NCI-H774 (cell line): ENCODE measurements at regions not wholly inside any gene's neighbourhood (a gene's known extent, or its start where the extent isn't known, plus 50 kb on each side); places are given as distances from the start of the nearest gene placed in this dataset.
"Not testable (repeated sequence)": the region's sequence is repeated elsewhere in the genome, so short reads cannot be mapped to it uniquely, and the experiment has no call there.

Source experiments
- DNase-seq: peaks from one replicate; lab custom pipeline; 2025; lab: John Stamatoyannopoulos, UW

DNA sequence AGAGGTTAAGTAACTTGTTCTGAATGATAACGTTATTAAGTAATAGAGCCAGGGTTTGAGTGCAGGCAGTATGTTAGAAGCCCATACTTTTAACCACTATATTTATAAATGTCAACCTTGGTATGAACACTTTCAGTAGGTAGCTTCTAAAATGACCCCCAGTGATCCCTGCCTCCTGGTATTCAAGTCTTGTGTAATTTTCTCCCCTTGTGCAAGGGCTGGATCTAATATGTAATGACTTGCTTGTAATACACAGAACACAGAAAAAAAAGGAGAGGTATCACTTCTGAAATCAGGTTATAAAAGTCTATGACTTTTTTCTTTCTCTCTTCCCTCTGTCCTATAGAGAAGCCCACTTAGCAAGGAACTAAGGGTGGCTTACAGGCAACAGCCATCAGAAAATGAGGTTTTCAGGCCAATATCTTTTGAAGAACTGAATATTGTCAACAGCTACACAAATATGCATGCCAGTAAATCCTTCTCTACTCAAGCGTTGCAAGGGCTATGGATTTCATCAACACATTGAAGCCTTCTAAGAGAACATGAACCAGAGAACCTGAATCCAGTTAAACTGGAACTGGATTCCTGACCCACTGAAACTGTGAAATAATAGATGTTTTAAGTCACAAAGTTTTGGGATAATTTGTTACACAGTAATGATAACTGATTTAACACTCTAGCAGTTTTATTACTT lies 712.3 kb downstream of the METTL15 start:
- DNase-seq = no peak

DNA sequence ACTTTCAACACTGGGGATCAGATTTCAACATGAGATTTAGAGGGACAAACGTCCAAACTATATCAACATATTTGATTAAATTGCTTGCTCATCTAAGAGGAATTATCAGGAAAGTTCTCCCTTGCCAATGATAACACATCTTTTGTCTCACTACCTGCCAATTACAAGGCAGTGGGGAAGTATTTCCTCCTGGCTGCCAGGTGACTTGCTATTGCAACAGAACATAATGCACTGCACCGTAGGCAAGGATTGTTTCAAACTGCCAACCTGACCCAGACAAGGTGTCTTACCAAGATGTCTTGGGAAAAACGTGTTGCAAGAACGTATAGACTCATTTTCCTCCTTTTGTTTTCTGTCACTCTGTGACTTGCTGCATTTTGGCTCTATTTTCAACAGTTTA lies 711.6 kb downstream of the METTL15 start:
- DNase-seq = no peak

DNA sequence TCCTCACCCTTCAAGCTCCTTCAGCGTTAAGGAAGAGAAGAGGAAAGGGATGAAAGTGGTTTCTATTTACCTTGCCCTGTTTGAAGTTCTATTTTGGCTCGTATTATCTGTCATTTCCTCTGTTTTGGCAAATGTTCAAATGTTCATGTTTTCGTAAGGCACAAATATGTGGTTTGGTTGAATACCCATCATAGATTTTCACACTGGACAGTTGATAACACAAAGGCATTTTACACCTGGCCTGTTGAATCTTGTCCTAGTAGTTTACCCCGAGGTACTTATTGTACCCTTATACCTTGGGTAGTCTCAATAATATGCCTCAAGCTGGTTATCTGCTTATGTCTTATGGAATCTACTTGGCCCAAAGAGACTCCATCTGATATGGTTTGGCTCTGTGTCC lies 706.9 kb downstream of the METTL15 start:
- no peak for DNase-seq

DNA sequence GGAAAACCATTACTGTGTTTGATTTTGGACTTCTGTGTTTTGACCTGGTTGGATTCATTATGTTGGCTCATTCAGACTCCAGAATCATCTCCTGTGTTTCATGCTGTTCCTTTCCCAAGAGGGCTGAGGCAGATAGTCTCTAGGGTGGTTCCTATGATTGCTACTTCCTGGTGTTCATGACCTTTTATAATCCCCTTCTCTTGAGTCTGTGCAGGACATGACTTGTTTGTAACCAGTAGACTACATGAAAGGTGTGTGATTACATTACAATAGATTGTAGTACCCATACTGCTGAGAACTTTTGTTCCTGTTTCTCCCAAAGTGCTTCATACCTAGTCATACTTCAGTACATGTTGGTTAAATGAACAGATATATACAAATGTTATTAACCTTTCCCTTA lies 700.6 kb downstream of the METTL15 start:
- no peak for DNase-seq

DNA sequence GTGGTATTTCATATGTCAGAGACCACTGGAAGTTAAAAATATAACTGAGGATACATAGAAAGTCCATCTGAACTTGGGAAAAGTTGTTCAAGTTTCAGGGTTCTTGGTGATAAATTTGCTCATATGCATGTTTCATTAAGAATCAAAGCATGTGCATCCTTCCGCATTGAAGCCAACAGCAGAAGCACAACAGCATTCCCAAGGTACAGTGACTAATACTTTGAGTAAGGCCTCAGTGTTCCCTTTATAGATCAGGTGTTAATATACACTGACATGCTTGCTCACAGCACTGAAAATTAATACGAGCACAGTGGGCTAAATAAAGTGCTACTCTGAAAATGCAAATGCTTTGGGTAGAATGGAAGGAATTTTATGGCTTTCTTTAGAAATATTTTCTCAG lies 691.1 kb downstream of the METTL15 start:
- DNase-seq = no peak

DNA sequence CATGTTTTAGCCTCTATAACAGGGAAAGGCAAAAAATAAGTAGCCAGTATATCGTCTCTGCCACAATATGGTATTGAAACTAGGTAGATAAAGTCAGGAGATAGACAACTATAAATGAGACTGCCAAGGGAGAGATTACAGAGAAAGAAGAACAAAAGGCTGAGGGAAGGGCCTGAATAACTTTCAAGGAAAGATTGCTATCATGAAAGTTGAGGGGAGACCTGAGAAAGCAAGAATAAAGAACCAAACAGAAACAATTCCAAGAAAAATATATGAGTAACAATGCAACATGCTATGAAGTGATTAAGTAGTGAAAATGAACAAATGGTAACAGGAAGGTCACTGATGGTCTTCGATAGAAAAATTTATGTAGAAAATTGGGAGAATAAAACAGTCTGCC lies 690.1 kb downstream of the METTL15 start:
- no peak for DNase-seq

DNA sequence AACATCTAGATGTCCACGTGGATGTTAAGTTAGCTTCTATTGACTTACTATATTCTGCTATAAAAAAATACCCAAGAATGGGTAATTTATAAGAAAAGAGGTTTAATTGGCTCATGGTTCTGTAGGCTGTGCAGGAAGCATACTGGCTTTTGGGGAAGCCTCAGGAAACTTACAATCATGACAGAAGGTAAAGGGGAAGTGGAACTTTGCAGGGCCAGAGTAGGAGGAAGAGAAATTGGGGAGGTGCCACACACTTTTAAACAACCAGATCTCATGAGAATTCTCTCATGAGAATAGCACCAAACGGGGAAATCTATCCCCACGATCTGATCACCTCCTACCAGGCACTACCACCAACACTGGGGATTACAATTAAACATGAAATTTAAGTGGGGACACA lies 689.3 kb downstream of the METTL15 start:
- no peak for DNase-seq

DNA sequence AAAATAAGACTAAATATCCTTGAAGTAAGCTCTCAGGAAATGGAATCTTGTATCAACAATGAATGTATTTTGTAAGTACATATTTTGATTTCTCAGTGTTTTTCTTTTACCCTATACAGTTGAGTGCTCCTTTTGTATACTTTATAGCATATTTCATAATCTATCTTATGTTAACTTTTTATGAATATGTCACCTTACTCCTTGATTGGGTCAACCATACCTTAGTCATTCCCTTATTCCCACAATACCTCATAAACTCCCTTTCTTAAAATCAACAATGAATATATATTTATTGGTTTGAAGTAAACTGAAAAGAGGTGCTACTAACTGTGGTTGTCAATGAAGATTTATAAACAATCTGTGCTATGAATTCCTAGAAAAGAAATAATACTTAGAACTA lies 686.2 kb downstream of the METTL15 start:
- DNase-seq = no peak

DNA sequence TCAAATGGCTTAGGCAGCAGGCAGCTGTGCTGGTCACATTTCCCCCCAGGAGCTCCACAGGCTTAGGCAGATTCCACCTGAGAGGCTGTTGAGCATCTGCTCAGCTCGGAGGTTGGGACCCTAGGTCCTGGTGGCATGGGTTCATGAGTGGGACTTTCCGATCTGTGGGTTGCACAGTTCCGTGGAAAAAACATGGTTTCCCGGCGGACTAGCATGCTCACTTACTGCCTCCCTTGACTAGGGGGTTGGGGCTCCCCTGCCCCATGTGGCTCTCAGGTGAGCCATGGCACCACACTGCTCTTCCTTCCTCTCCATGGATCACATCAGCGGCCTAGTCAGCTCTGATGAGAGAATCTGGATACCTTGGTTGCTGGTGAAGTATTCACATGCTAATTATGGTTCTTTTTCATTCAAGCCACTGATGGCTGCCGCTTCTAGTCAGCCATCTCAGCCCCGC lies 685.1 kb downstream of the METTL15 start:
- no peak for DNase-seq

DNA sequence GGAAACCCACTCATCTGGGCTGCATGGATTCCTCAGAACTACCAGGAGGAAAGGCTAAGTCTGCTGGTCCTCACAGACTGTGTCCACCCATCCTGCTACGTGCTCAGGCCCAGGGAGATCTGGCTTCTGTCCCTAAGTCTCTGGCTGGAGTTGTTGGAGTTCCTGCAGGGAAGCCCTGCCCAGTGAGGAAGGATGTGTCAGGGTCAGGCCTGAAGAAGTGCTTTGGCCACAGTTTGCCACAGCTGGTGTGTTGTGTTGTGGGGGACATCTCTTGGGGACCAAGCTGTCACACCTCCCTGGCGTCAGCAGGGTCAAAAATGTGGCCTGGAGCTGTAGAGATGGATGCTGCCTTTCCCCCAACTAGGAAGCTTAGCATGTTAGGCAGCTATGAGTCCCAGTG lies 684.7 kb downstream of the METTL15 start:
- no peak for DNase-seq

DNA sequence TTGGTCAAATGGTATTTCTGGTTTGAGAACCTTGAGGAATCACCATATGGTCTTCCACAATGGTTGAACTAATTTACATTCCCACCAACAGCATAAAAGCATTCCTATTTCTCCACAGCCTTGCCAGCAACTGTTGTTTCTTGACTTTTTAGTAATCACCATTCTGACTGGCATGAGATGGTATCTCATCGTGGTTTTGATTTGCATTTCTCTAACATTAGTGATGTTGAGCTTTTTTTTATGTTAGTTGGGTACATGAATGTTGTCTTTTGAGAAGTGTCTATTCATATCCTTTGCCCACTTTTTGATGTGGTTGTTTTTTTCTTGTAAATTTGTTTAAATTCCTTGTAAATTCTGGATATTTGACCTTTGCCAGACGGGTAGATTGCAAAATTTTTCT lies 679.7 kb downstream of the METTL15 start:
- not testable (repeated sequence) for DNase-seq

DNA sequence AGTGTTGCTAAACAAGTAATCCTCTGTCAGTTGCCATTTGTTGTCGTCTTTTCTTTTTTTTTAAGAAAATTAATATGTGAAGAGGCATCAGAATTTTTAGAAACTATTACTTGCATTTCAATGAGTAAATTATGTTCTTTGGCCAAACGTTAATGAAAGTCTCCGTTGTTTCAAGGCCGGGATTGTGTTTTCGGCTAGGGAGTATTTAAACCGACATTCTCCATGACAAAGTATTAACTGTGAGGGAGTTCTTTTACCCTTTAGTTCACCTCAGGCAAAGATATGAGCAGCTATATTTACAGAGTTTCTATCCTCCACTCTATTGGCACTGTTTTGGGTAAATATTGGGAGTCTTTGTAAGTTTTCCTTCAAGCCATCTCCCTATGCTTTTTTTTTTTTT lies 668.9 kb downstream of the METTL15 start:
- DNase-seq = no peak

DNA sequence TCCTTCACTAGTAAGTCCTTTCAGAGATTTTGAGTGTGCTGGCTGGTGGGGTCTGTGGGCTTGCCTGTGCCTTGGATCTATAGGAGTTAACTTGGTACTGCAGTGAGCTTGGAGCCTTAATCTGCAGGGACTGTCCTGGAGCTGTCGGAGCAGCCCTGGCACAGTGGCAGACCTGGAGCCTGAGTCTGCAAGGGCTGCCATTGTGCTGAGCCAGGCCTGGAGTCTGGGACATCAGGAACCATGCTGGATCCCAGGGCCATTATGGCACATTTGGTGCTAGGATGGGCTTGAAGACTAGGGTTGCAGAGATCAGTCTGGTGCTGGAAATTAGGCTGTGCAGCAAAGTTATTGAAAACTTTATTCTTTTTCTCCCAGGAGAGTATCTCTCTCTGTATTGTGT lies 665.4 kb downstream of the METTL15 start:
- no peak for DNase-seq

DNA sequence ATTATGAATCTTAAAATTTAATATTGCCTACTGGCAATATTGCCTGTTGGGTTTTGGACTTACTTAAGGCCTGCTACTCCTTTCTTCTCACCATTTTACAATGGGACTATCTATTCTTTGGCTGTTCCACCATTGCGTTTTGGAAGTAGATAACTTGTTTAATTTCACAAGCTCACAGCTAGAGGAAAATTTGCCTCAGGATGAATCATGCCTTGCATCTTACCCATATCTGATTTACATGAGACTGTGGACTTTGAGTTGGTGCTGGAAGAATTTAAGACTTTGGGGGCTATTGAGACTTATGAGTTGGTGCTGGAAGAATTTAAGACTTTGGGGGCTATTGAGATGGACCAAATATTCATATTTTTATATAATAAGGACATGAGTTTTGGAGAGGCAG lies 662.6 kb downstream of the METTL15 start:
- no peak for DNase-seq

DNA sequence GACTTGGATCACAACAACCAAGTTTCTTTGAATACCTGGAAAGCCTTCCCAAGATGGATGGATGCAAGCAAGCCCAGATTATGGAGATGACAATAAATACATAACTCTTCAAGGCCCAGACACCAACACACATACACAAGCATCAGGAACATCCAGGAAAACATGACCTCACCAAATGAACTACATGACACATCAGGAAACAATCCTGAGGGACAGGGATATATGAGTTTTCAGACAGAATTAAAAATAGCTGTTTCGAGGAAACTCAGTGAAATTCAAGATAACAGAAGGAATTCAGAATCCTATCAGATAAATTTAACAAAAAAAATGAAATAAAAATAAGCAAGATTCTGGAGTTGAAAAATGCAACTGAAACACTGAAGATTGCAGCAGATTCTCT lies 659.4 kb downstream of the METTL15 start:
- no peak for DNase-seq

DNA sequence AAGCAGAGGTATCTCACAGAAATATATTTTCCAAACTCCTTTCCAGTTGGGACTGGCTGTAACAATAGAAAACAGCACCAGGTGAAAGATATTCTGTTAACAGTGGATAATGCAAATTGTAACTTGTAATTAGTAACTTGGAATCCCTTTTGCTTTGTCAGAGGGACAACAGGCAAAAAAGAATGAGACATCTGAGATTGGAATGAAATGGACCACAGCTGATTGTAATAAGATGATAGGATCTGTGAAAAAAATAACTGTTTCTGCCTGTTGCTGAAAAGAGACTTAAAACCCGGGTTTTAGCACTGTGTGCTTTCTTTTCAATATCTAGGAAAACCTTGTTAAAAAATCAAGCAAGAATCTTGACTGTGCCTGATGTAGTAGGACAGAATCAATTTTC lies 655.7 kb downstream of the METTL15 start:
- no peak for DNase-seq

DNA sequence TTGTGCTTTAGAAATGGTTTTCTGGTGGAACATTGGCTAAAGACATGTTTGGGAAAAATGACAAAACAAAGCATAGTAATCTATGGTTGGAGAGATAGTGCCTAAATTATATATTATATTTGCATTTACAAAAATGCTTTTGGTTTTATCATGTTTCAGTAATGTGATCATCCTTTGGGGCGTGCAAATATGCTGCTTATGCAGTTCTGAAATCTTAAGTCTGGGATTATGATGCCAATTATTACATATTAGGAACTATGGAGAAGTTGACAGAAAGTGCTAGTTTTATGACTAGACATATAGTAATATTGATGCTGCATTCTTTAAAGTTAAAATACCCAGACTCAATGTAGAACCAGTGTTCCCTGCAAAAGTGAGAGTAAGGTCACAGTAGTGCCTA lies 655.0 kb downstream of the METTL15 start:
- DNase-seq = no peak

DNA sequence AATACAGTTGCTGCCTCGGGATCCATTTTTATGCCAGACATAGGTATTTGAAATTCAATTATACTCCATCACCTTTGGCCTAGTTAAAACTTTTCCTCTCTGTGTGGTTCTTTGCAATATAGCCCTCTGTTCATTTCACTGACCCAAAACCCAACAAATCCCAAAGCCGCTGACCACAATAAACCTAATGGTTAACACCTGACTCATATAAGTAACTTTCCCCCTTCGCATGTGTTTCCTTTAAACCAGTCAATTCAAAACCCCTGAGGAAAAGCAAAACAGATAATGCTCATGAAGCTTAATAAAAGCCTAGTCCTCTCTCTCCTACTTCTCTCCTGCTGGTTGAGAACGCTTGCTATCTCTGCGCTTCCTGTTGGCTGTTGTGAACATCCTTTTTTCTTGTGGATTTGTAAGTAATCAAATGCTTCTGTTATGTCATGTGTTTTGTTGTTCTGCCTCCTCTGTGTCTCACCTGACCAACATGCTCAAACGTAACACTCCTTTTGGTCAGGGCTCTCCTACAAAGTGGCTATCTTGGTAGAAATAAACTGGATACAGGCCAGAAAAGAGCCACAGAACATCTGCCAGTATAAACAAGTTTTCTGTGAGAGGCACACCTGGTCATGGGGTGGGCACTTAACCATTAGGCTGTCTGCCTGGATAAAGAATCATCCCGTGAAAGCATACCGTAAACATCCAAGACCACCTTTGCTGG lies 652.6 kb downstream of the METTL15 start:
- no peak for DNase-seq

DNA sequence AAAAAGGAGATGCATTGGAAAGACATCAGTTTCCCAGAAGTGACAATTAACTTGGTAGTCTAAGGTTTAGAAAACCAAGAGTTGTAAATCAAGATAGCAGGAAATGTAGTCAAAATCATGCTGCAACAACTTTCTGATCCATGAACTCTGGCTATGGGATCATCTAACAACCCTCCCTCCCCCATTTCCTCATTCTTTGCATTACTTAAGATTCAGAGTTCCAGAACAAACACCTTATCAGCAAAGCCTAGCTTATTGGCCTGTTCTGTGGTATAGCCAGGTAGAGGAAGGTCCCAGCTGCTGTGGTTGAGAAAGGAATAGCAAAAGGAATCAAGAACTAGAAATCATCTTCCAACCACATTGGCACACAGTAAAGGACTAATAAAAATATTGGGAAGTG lies 651.1 kb downstream of the METTL15 start:
- no peak for DNase-seq

DNA sequence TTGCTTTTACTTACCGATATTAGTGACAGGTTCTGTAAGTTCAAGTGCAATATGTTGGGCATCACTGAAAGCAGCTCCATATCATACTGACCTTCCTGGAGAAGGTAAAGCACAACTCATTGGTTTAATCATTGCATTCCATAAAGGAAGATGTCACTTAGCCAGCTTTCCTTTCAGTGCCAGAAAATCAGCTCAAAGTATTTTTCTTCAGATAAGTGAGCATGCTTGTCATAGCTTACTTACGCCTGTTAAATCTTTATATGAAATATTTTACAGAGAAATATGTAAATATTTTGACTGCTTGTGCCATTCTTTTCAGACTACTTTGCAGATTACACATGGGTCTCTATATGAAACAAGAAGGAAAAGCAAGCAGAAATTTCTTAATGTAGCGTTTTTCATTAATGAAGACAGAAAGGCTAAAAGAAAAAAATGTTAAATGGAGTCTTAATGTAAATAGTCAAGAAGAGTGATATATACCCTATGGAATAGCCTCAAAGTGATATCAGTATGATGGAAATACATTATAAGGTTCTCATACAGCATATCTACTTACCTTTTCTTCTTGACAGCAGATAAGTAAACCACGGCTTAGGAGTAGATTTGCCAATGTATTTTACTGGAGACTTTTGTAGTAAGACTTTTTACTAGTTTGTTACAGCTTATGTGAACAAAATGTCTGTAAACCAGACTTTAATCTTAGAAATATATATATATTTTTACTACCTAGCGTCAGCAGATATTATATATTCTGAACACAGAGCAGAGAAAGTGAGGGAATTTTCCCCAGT lies 649.7 kb downstream of the METTL15 start:
- no peak for DNase-seq

DNA sequence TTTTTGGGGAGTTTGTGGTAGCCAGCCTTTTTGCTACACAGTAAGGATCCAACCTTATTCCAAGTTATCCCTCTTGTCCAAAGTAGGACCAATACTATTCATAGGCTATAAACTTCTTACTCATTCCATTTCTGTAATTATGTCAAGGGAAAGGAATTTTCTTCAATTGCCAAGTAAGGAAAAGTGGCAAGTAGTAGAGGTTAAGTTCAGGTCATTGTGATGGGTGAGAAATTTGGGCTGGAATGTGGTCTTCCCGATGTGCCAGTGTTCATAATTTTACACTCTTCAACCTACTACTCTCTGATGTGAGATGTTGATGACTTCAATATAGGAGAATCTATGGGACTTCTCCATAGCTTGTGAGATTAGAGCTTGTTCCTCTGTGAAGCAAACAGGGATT lies 648.8 kb downstream of the METTL15 start:
- no peak for DNase-seq

DNA sequence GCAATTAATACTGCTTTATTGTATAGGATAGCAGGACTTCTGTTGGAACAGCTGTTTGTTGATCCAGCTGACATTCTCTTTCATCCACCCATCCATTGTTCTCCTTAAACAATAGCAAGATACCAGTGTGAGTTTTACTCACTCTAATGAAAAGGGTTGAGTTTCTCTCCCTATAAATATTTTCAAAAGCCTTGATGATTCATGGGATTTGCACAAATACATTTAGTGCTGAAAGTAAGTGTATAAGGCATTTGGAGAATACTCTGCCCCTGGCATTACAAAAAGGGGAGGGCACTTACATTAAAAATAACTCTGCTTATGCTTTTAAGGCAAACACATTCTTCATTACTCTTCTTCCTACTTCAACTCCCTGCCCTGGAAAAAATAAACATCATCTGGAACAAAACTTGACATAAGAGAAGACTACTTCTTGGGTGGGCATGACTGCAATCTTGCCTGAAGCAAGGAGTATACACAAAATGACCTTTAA lies 634.9 kb downstream of the METTL15 start:
- peak; percentile 52 for DNase-seq
